K562 (cell line): ENCODE measurements at regions not wholly inside any gene's neighbourhood (a gene's known extent, or its start where the extent isn't known, plus 50 kb on each side); places are given as distances from the start of the nearest gene placed in this dataset.

ENCODE experiments used
- ATAC-seq: fragments of 200-7000 bp; cut with Tn5 transposase; 3 replicates; pipeline ENCODE4 v1.9.1; 2020; ENCODE audit warnings: moderate library complexity
- BruUV-seq: library from RNA; stranded (reverse); fragments of 400-500 nt; replicated peaks from 2 replicates; lab custom pipeline; 2021; lab: Mats Ljungman, UMichigan
- CTCF ChIA-PET: fragments of 300-600 bp; formaldehyde crosslinking; extraction: SDS; loops from one replicate; lab custom pipeline; 2021; ENCODE audit warnings: low intra/inter-chr PET ratio; lab: Yijun Ruan, JAX
- POLR2A ChIA-PET: fragments of 300-600, 350-650 bp; sonication (Branson Sonifier 250); formaldehyde crosslinking; extraction: SDS; loops from one replicate; lab custom pipeline; 2021; ENCODE audit warnings: antibody characterized with exemption, inconsistent platforms; lab: Yijun Ruan, JAX
- DNase-seq, 4 experiments: peaks; one replicate each; pipeline versions ENCODE4 v3.0.0 to v3.0.0-alpha.2; 2011 to 2018; ENCODE audit warnings: low spot score in 3 of 4, mixed read lengths in 3 of 4; ENCODE audit errors: extremely low read depth in 1 of 4
- FAIRE-seq: peaks from 2 replicates; lab custom pipeline; 2011; peaks lifted over from hg19 to GRCh38; lab: Jason Lieb, UNC
- H2AFZ ChIP-seq: 2 replicates; pipeline ENCODE4 v1.6.0; 2011; ENCODE audit warnings: low read depth, low read length, control low read depth, inconsistent platforms
- H3K27ac ChIP-seq: fragments of 200-600 bp; 3 replicates; pipeline ENCODE4 v1.8.0; 2011; ENCODE audit warnings: low read depth, mild to moderate bottlenecking, control low read depth, inconsistent platforms, low read length, moderate library complexity, mixed read lengths; ENCODE audit errors: extremely low read depth
- H3K27me3 ChIP-seq, 2 experiments: fragments of 300-600 bp in 1 of 2; 2 replicates in 1 of 2; 3 replicates in 1 of 2; pipeline versions ENCODE4 v1.6.0 to v1.8.0; 2011; ENCODE audit warnings: inconsistent platforms in 2 of 2, low read length in 2 of 2, mild to moderate bottlenecking in 1 of 2, mixed read lengths in 1 of 2, moderate library complexity in 1 of 2; ENCODE audit not compliant: control insufficient read depth in 2 of 2, insufficient read depth in 2 of 2
- H3K36me3 ChIP-seq: fragments of 300-600 bp; 3 replicates; pipeline ENCODE4 v1.8.0; 2011; ENCODE audit warnings: mild to moderate bottlenecking, low read length, inconsistent platforms; ENCODE audit not compliant: control insufficient read depth, insufficient read depth
- H3K4me1 ChIP-seq, 2 experiments: fragments of 200-600 bp in 1 of 2; replicated peaks in 1 of 2; 2 replicates in 1 of 2; 3 replicates in 1 of 2; pipeline versions ENCODE4 v1.5.1 to v1.8.0; 2011; ENCODE audit warnings: inconsistent platforms in 2 of 2, low read length in 2 of 2, mild to moderate bottlenecking in 1 of 2, mixed read lengths in 1 of 2, moderate library complexity in 1 of 2; ENCODE audit not compliant: control insufficient read depth in 2 of 2, insufficient read depth in 2 of 2
- H3K4me2 ChIP-seq: 2 replicates; pipeline ENCODE4 v1.6.1; 2011; ENCODE audit warnings: low read length, control low read depth, inconsistent platforms, mixed read lengths; ENCODE audit not compliant: insufficient read depth
- H3K4me3 ChIP-seq: fragments of 200-600 bp; sonication (generic), shearing (Covaris generic); 2 replicates; pipeline ENCODE4 v1.5.1; 2016; ENCODE audit warnings: control low read depth, inconsistent platforms
- H3K79me2 ChIP-seq: fragments of 200-600 bp; 3 replicates; pipeline ENCODE4 v1.8.0; 2011; ENCODE audit warnings: low read length, inconsistent platforms; ENCODE audit not compliant: control insufficient read depth, insufficient read depth
- H3K9ac ChIP-seq, 2 experiments: 2 replicates each; pipeline versions ENCODE4 v1.6.0 to v1.6.1; 2011; ENCODE audit warnings: low read depth in 2 of 2, low read length in 2 of 2, control low read depth in 1 of 2, inconsistent platforms in 1 of 2, mild to moderate bottlenecking in 1 of 2, mixed read lengths in 1 of 2; ENCODE audit not compliant: insufficient read depth in 1 of 2
- H3K9me1 ChIP-seq: one replicate; pipeline ENCODE4 v1.6.0; 2011; ENCODE audit warnings: inconsistent platforms, mild to moderate bottlenecking, low read length, moderate library complexity; ENCODE audit not compliant: control insufficient read depth, insufficient read depth
- H3K9me3 ChIP-seq: replicated peaks from 2 replicates; pipeline ENCODE4 v1.5.1; 2011; ENCODE audit warnings: low read depth, low read length, inconsistent platforms; ENCODE audit not compliant: control insufficient read depth, insufficient read depth
- H4K20me1 ChIP-seq: replicated peaks from 2 replicates; pipeline ENCODE4 v1.6.1; 2011; ENCODE audit warnings: low read length, inconsistent platforms, mixed read lengths; ENCODE audit not compliant: control insufficient read depth, insufficient read depth
- CBX8 ChIP-seq: fragments of 200-600 bp; sonication (generic); IDR thresholded peaks from 2 replicates; pipeline ENCODE4 v1.6.1; 2012; ENCODE audit warnings: borderline replicate concordance, mixed run types, low read depth, mild to moderate bottlenecking, moderate library complexity, mixed read lengths, low read length, control low read depth, inconsistent platforms; ENCODE audit not compliant: poor library complexity, severe bottlenecking; ENCODE audit errors: extremely low read depth
- HDAC8 ChIP-seq: fragments of 450-650 bp; IDR thresholded peaks from 2 replicates; pipeline ENCODE4 v1.6.1; 2016; ENCODE audit warnings: mild to moderate bottlenecking, missing genetic modification characterization, moderate library complexity, missing compliant biosample characterization
- MTA1 ChIP-seq: fragments of 450-650 bp; IDR thresholded peaks from 2 replicates; pipeline ENCODE4 v1.6.1; 2017; ENCODE audit warnings: borderline replicate concordance
- PKNOX1 ChIP-seq: fragments of 450-650 bp; IDR thresholded peaks from 2 replicates; pipeline ENCODE4 v1.6.1; 2016
- RB1 ChIP-seq: fragments of 450-650 bp; IDR thresholded peaks from 2 replicates; pipeline ENCODE4 v1.6.1; 2017; ENCODE audit warnings: low read depth, mild to moderate bottlenecking
- SLC30A9 ChIP-seq: fragments of 250-450 bp; sonication (Bioruptor Pico); IDR thresholded peaks from 2 replicates; pipeline ENCODE4 v1.8.0; 2022; ENCODE audit warnings: mild to moderate bottlenecking, moderate library complexity
- SMC3 ChIP-seq: conservative IDR thresholded peaks from 2 replicates; pipeline ENCODE4 v1.6.1; 2011; ENCODE audit warnings: low read depth, low read length, improper control_type of control experiment; ENCODE audit not compliant: insufficient read depth
- SNRNP70 ChIP-seq: fragments of 200-400 bp; formaldehyde crosslinking; optimal IDR thresholded peaks from 2 replicates; pipeline ENCODE3; 2017; ENCODE audit warnings: low read depth, low read length
- ZBTB7A ChIP-seq: IDR thresholded peaks from 2 replicates; pipeline ENCODE4 v1.6.1; 2011; ENCODE audit warnings: low read depth, mild to moderate bottlenecking, low read length, moderate library complexity, borderline replicate concordance; ENCODE audit not compliant: control insufficient read depth
- ZKSCAN3 ChIP-seq: fragments of 250-450 bp; sonication (Bioruptor Pico); IDR thresholded peaks from 2 replicates; pipeline ENCODE4 v1.4.0; 2020
- ZNF175 ChIP-seq: fragments of 200-800 bp; sonication (Bioruptor generic); IDR thresholded peaks from 2 replicates; pipeline ENCODE4 v1.6.1; 2016; ENCODE audit warnings: low read depth, mild to moderate bottlenecking, missing genetic modification characterization, missing compliant biosample characterization
- ZNF507 ChIP-seq: conservative IDR thresholded peaks from 2 replicates; pipeline ENCODE4 v1.6.1; 2017; ENCODE audit warnings: missing genetic modification characterization, missing compliant biosample characterization
- WGBS: fragments of 100-300 bp; shearing (Covaris generic); methylation state at CpG from one replicate; pipeline ENCODE4 v1.1.6; 2016; ENCODE audit warnings: low coverage, mixed read lengths; ENCODE audit not compliant: insufficient coverage; ENCODE audit errors: missing lambda C conversion rate; 5-methylcytosine and 5-hydroxymethylcytosine counted together
- in situ Hi-C: fragments of 300-500 bp; cut with MboI; formaldehyde crosslinking; loops from 4 replicates; pipeline ENCODE4 v1.15.0; 2018; ENCODE audit warnings: inconsistent platforms, mixed read lengths
- intact Hi-C: fragments of 100-400 bp; cut with micrococcal nuclease; formaldehyde crosslinking; loops from 2 replicates; pipeline ENCODE4 v1.14.2; 2022
- TF ChIP-seq, protein P1 (sequence below): sonication (generic); formaldehyde crosslinking; IDR thresholded peaks from 2 replicates; pipeline ENCODE4 v1.8.1; 2023; ENCODE audit warnings: mild to moderate bottlenecking, missing genetic modification reagents
- TF ChIP-seq, protein P2 (sequence below): fragments of 250-450 bp; sonication (Bioruptor Pico); IDR thresholded peaks from 2 replicates; pipeline ENCODE4 v1.5.0; 2022; ENCODE audit warnings: mild to moderate bottlenecking
- TF ChIP-seq, protein P3 (sequence below): fragments of 450-650 bp; IDR thresholded peaks from 2 replicates; pipeline ENCODE4 v1.6.1; 2016; ENCODE audit warnings: antibody characterized with exemption

DNA sequence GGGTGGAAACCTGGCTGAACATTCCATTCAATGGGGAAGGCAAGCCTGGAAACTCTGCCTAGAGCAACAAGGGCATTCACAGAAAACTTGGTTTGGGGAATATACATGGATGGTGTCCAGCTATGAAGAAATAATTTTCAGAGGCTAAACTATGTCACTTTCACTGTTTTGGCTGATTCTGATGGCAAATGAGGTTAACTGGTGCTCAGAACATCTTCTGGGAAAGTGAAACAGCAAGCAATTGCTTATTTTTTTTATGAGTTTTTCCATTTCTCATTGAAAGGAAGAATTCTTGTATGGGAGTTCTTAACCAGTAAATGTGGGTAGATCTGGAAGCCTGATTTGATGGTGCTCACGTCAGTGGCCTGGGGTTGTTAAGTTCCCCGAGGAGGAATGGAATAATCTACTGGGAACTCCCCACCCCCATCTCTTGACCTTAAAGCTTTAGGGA, 132.8 kb upstream of the BTG1 start:
- CTCF ChIA-PET, result no interaction called here
- TF ChIP-seq SLC30A9 (CRISPR knock-in tag) (no peak), PKNOX1 (no peak), SNRNP70 (no peak), ZNF175 (CRISPR knock-in tag) (no peak), ZKSCAN3 (CRISPR knock-in tag) (no peak), RB1 (no peak), SMC3 (no peak), MTA1 (no peak), CBX8 (no peak), ZBTB7A (no peak), HDAC8 (tag) (no peak), ZNF507 (tag) (no peak)
- TF ChIP-seq, protein P1, sequence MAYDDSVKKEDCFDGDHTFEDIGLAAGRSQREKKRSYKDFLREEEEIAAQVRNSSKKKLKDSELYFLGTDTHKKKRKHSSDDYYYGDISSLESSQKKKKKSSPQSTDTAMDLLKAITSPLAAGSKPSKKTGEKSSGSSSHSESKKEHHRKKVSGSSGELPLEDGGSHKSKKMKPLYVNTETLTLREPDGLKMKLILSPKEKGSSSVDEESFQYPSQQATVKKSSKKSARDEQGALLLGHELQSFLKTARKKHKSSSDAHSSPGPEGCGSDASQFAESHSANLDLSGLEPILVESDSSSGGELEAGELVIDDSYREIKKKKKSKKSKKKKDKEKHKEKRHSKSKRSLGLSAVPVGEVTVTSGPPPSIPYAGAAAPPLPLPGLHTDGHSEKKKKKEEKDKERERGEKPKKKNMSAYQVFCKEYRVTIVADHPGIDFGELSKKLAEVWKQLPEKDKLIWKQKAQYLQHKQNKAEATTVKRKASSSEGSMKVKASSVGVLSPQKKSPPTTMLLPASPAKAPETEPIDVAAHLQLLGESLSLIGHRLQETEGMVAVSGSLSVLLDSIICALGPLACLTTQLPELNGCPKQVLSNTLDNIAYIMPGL (CRISPR knock-in tag), result no peak
- TF ChIP-seq, protein P2, sequence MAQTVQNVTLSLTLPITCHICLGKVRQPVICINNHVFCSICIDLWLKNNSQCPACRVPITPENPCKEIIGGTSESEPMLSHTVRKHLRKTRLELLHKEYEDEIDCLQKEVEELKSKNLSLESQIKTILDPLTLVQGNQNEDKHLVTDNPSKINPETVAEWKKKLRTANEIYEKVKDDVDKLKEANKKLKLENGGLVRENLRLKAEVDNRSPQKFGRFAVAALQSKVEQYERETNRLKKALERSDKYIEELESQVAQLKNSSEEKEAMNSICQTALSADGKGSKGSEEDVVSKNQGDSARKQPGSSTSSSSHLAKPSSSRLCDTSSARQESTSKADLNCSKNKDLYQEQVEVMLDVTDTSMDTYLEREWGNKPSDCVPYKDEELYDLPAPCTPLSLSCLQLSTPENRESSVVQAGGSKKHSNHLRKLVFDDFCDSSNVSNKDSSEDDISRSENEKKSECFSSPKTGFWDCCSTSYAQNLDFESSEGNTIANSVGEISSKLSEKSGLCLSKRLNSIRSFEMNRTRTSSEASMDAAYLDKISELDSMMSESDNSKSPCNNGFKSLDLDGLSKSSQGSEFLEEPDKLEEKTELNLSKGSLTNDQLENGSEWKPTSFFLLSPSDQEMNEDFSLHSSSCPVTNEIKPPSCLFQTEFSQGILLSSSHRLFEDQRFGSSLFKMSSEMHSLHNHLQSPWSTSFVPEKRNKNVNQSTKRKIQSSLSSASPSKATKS, result no peak
- TF ChIP-seq, protein P3, sequence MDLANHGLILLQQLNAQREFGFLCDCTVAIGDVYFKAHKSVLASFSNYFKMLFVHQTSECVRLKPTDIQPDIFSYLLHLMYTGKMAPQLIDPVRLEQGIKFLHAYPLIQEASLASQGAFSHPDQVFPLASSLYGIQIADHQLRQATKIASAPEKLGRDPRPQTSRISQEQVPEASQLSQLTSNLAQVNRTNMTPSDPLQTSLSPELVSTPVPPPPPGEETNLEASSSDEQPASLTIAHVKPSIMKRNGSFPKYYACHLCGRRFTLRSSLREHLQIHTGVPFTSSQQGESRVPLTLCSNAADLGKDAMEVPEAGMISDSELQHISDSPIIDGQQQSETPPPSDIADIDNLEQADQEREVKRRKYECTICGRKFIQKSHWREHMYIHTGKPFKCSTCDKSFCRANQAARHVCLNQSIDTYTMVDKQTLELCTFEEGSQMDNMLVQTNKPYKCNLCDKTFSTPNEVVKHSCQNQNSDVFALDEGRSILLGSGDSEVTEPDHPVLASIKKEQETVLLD, result no peak

More for the DNA sequence above, 132.8 kb upstream of the BTG1 start:
- FAIRE-seq (no peak), DNase-seq (no peak), ATAC-seq (no peak)
- POLR2A ChIA-PET, result interaction anchor here (0.7 to 1.0 kb wide), 3 partner anchors 11 to 266 kb away, joined by 3 to 7 read pairs (median 3); no protein-coding TSS in a partner anchor
- H3K27me3 ChIP-seq, result no peaks in the 10 kb centered on the region
- peak overlapping the region; percentile 47 for H2AFZ ChIP-seq
- BruUV-seq, result no TSS peak
- peaks cover 0 to 8% of the 10 kb centered on the region in 2 experiments; a peak in 3 of 5 replicates for H3K4me1 ChIP-seq
- no peaks in the 10 kb centered on the region for H4K20me1 ChIP-seq
- H3K36me3 ChIP-seq, result no peaks in the 10 kb centered on the region
- H3K4me3 ChIP-seq, result no peak overlapping the region
- intact Hi-C loops, result no loop called here
- 8% methylated on average over 2 of the region's 2 CpGs for WGBS
- H3K27ac ChIP-seq, result no peak overlapping the region
- H3K9me3 ChIP-seq, result no peaks in the 10 kb centered on the region
- H3K9ac ChIP-seq, result no peak overlapping the region
- H3K4me2 ChIP-seq, result no peak overlapping the region
- in situ Hi-C loops, result no loop called here
- H3K9me1 ChIP-seq, result no peaks in the 10 kb centered on the region
- no peaks in the 10 kb centered on the region for H3K79me2 ChIP-seq
